SK-N-SH (cell line): ENCODE measurements at regions not wholly inside any gene's neighbourhood (a gene's known extent, or its start where the extent isn't known, plus 50 kb on each side); places are given as distances from the start of the nearest gene placed in this dataset.

ENCODE experiments used
- CHD2 ChIP-seq: fragments of 150-350 bp; IDR thresholded peaks from 2 replicates; pipeline ENCODE4 v1.6.1; 2018; ENCODE audit warnings: low read length; ENCODE audit not compliant: partially characterized antibody
- NRF1 ChIP-seq: IDR thresholded peaks from 2 replicates; pipeline ENCODE4 v1.6.1; 2012; ENCODE audit warnings: low read depth, mild to moderate bottlenecking, low read length
- RCOR1 ChIP-seq: fragments of 150-350 bp; IDR thresholded peaks from 2 replicates; pipeline ENCODE4 v1.6.1; 2017; ENCODE audit warnings: antibody characterized with exemption, low read length
- SIN3A ChIP-seq: IDR thresholded peaks from 2 replicates; pipeline ENCODE4 v1.6.1; 2012; ENCODE audit warnings: low read depth, mild to moderate bottlenecking, low read length, moderate library complexity, borderline replicate concordance
- TF ChIP-seq, protein P1 (sequence below): fragments of 200-600 bp; sonication (generic); IDR thresholded peaks from 2 replicates; pipeline ENCODE4 v1.6.1; 2017; ENCODE audit warnings: antibody characterized with exemption, mild to moderate bottlenecking, moderate library complexity

DNA sequence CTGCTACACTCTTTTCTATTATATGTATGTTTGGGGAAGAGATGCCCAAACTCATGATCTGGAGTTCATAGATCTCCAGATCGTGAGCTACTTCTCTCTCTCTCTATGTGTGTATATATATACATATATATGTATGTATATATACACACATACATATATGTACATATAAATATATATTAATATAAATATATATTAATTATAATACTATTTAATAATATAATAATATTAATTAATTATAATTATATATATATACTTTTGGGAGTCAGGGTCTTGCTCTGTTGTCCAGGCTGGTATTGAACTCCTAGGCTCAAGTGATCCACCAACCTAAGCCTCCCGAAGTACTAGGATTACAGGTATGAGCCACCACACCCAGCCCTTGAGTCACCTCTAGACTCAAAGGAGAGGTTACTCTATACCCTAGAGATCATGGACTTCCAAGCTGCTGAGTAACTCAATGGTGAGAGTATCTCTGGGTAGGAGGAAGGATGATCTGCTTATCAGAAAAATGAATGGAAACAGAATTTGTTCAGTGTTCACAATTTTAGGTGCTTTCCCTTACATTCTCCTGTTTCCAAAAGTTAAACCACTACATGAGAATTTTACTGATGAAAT is 463.5 kb upstream of the TRIB2 start:
- TF ChIP-seq NRF1 (no peak), RCOR1 (no peak), CHD2 (no peak), SIN3A (no peak)
- TF ChIP-seq, protein P1, sequence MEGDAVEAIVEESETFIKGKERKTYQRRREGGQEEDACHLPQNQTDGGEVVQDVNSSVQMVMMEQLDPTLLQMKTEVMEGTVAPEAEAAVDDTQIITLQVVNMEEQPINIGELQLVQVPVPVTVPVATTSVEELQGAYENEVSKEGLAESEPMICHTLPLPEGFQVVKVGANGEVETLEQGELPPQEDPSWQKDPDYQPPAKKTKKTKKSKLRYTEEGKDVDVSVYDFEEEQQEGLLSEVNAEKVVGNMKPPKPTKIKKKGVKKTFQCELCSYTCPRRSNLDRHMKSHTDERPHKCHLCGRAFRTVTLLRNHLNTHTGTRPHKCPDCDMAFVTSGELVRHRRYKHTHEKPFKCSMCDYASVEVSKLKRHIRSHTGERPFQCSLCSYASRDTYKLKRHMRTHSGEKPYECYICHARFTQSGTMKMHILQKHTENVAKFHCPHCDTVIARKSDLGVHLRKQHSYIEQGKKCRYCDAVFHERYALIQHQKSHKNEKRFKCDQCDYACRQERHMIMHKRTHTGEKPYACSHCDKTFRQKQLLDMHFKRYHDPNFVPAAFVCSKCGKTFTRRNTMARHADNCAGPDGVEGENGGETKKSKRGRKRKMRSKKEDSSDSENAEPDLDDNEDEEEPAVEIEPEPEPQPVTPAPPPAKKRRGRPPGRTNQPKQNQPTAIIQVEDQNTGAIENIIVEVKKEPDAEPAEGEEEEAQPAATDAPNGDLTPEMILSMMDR, result no peak
